Liver (tissue), 8 donors: ENCODE measurements at regions not wholly inside any gene's neighbourhood (a gene's known extent, or its start where the extent isn't known, plus 50 kb on each side); places are given as distances from the start of the nearest gene placed in this dataset.

Experiments used
- DNase-seq: peaks from one replicate; pipeline ENCODE4 v3.0.0-alpha.2; 2017; ENCODE audit warnings: low spot score
- H3K27ac ChIP-seq, 2 donors: one replicate each; pipeline ENCODE4 v1.7.0; 2013; ENCODE audit warnings: inconsistent platforms in 2 of 2, low read length in 2 of 2, control low read depth in 1 of 2, low read depth in 1 of 2, mild to moderate bottlenecking in 1 of 2
- H3K27me3 ChIP-seq, 4 donors: one replicate each; pipeline versions ENCODE4 v1.6.1 to v1.7.0; 2013; ENCODE audit warnings: low read length in 3 of 4, inconsistent platforms in 1 of 4, mild to moderate bottlenecking in 1 of 4, moderate library complexity in 1 of 4; ENCODE audit not compliant: control insufficient read depth in 4 of 4, insufficient read depth in 4 of 4
- H3K36me3 ChIP-seq, 4 donors: one replicate each; pipeline versions ENCODE4 v1.6.1 to v1.7.0; 2013; ENCODE audit warnings: low read length in 3 of 4, mild to moderate bottlenecking in 3 of 4, low read depth in 1 of 4, moderate library complexity in 1 of 4; ENCODE audit not compliant: control insufficient read depth in 4 of 4, insufficient read depth in 3 of 4
- H3K4me1 ChIP-seq, 4 donors: one replicate each; pipeline versions ENCODE4 v1.6.1 to v1.7.0; 2013; ENCODE audit warnings: low read length in 3 of 4, mild to moderate bottlenecking in 3 of 4, moderate library complexity in 1 of 4; ENCODE audit not compliant: control insufficient read depth in 4 of 4, insufficient read depth in 4 of 4
- H3K4me3 ChIP-seq, 3 donors: one replicate each; pipeline versions ENCODE4 v1.6.1 to v1.7.0; 2013; ENCODE audit warnings: low read length in 3 of 3, control low read depth in 1 of 3, low read depth in 1 of 3, mild to moderate bottlenecking in 1 of 3
- H3K9ac ChIP-seq, 2 donors: one replicate each; pipeline ENCODE4 v1.7.0; 2013; ENCODE audit warnings: low read length in 2 of 2, mild to moderate bottlenecking in 2 of 2, moderate library complexity in 2 of 2, control low read depth in 1 of 2, low read depth in 1 of 2
- H3K9me3 ChIP-seq, 4 donors: one replicate each; pipeline versions ENCODE4 v1.6.1 to v1.7.0; 2013; ENCODE audit warnings: low read length in 3 of 4; ENCODE audit not compliant: control insufficient read depth in 4 of 4
- CTCF ChIP-seq: fragments of 150-350 bp; IDR thresholded peaks from 2 replicates; pipeline ENCODE4 v1.5.1; 2017; ENCODE audit warnings: improper control_type of control experiment, low read depth, low read length; ENCODE audit not compliant: missing input control
- EGR1 ChIP-seq, 2 donors: IDR thresholded peaks; 2 replicates each; pipeline ENCODE4 v1.6.1; 2016 to 2018; ENCODE audit warnings: antibody characterized with exemption in 2 of 2, low read depth in 2 of 2
- FOXA1 ChIP-seq: IDR thresholded peaks from 2 replicates; pipeline ENCODE4 v1.6.1; 2016; ENCODE audit warnings: antibody characterized with exemption
- FOXA2 ChIP-seq: IDR thresholded peaks from 2 replicates; pipeline ENCODE4 v1.6.1; 2016; ENCODE audit warnings: antibody characterized with exemption
- GABPA ChIP-seq, 2 donors: IDR thresholded peaks in 1 of 2; conservative IDR thresholded peaks in 1 of 2; 2 replicates each; pipeline ENCODE4 v1.6.1; 2016; ENCODE audit warnings: antibody characterized with exemption in 2 of 2, mild to moderate bottlenecking in 1 of 2, moderate library complexity in 1 of 2
- HNF4A ChIP-seq, 2 donors: conservative IDR thresholded peaks; 2 replicates each; pipeline ENCODE4 v1.6.1; 2016; ENCODE audit warnings: antibody characterized with exemption in 2 of 2, mild to moderate bottlenecking in 2 of 2
- HNF4G ChIP-seq: IDR thresholded peaks from 2 replicates; pipeline ENCODE4 v1.6.1; 2016; ENCODE audit warnings: antibody characterized with exemption
- MAX ChIP-seq: IDR thresholded peaks from 2 replicates; pipeline ENCODE4 v1.6.1; 2016; ENCODE audit warnings: antibody characterized with exemption
- RAD21 ChIP-seq, 2 donors: IDR thresholded peaks; 2 replicates each; pipeline ENCODE4 v1.6.1; 2016; ENCODE audit warnings: antibody characterized with exemption in 2 of 2, mild to moderate bottlenecking in 2 of 2
- REST ChIP-seq: IDR thresholded peaks from 2 replicates; pipeline ENCODE4 v1.6.1; 2016; ENCODE audit warnings: antibody characterized with exemption, mild to moderate bottlenecking
- RXRA ChIP-seq, 2 donors: IDR thresholded peaks; 2 replicates each; pipeline ENCODE4 v1.6.1; 2017 to 2018; ENCODE audit warnings: antibody characterized with exemption in 2 of 2, mild to moderate bottlenecking in 1 of 2
- TAF1 ChIP-seq: conservative IDR thresholded peaks from 2 replicates; pipeline ENCODE4 v1.6.1; 2016; ENCODE audit warnings: antibody characterized with exemption, mild to moderate bottlenecking
- YY1 ChIP-seq: IDR thresholded peaks from 2 replicates; pipeline ENCODE4 v1.6.1; 2016; ENCODE audit warnings: antibody characterized with exemption, mild to moderate bottlenecking
- ZBTB33 ChIP-seq: IDR thresholded peaks from 2 replicates; pipeline ENCODE4 v1.6.1; 2016; ENCODE audit warnings: antibody characterized with exemption
- WGBS: extraction: QIAGEN DNeasy Blood & Tissue Kit; methylation state at CpG from one replicate; pipeline ENCODE4 v1.1.7; 2013; 5-methylcytosine and 5-hydroxymethylcytosine counted together
- donor health status: healthy.
- donor health status: healthy.
- donor health status: healthy.
- donor health status: healthy.
- donor health status: healthy.

GRCh38 chr2:185108588-185108987, 510.3 kb downstream of the ZNF804A start:
- DNase-seq = no peak
- WGBS = 54% methylated on average over 2 of the region's 2 CpGs
- Histone ChIP-seq H3K4me3 (no peak overlapping the region), H3K27ac (no peak overlapping the region), H3K36me3 (no peaks in the 10 kb centered on the region), H3K4me1 (no peaks in the 10 kb centered on the region), H3K9ac (no peak overlapping the region), H3K9me3 (no peaks in the 10 kb centered on the region), H3K27me3 (no peaks in the 10 kb centered on the region)
- TF ChIP-seq HNF4G = no peak
- no peak for TF ChIP-seq ZBTB33
- TF ChIP-seq MAX = no peak
- no peak for TF ChIP-seq RXRA (IDR thresholded peaks at IDR 0.05)
- no peak for TF ChIP-seq FOXA2
- TF ChIP-seq CTCF = no peak
- no peak for TF ChIP-seq REST
- no peak for TF ChIP-seq EGR1 (IDR thresholded peaks at IDR 0.05; ENCODE audit: low read depth in 2 of 2)
- TF ChIP-seq FOXA1 = no peak
- no peak for TF ChIP-seq GABPA (IDR thresholded peaks at IDR 0.05 in 1 of 2, conservative IDR thresholded peaks at IDR 0.05 in 1 of 2)
- no peak for TF ChIP-seq RAD21 (IDR thresholded peaks at IDR 0.05)
- no peak for TF ChIP-seq TAF1
- TF ChIP-seq YY1 = no peak

- no peaks in the 10 kb centered on the region for H3K27me3 ChIP-seq
- H3K9me3 ChIP-seq = no peaks in the 10 kb centered on the region
- H3K9ac ChIP-seq = no peak overlapping the region
- no peaks in the 10 kb centered on the region for H3K4me1 ChIP-seq
- no peak overlapping the region for H3K4me3 ChIP-seq
- TF ChIP-seq EGR1 (IDR thresholded peaks at IDR 0.05; ENCODE audit: low read depth in 2 of 2) (no peak), HNF4A (conservative IDR thresholded peaks at IDR 0.05) (no peak), MAX (no peak)
- DNase-seq = no peak
- 88% methylated on average over 1 of the region's 1 CpG for WGBS
- H3K36me3 ChIP-seq = no peaks in the 10 kb centered on the region
- H3K27ac ChIP-seq = no peak overlapping the region
These were observed 529.1 kb downstream of the ZNF804A start for GRCh38 chr2:185127412-185127811.
